Smooth muscle cell (in vitro differentiated cells): ENCODE measurements at regions not wholly inside any gene's neighbourhood (a gene's known extent, or its start where the extent isn't known, plus 50 kb on each side); places are given as distances from the start of the nearest gene placed in this dataset.

Experiments used
- DNase-seq: peaks from one replicate; lab custom pipeline; 2025; ENCODE audit not compliant: unreplicated experiment; lab: John Stamatoyannopoulos, UW
- H2AFZ ChIP-seq: fragments of 200-600 bp; sonication (generic); 2 replicates; pipeline ENCODE4 v1.6.0; 2016; ENCODE audit warnings: antibody characterized with exemption, low read depth, mild to moderate bottlenecking
- H3F3A ChIP-seq: fragments of 200-600 bp; sonication (generic); 2 replicates; pipeline ENCODE4 v1.6.0; 2017; ENCODE audit warnings: antibody characterized with exemption, low read depth
- H3K27ac ChIP-seq: fragments of 200-600 bp; sonication (generic); 2 replicates; pipeline ENCODE4 v1.5.1; 2016; ENCODE audit warnings: low read depth, mild to moderate bottlenecking
- H3K27me3 ChIP-seq: fragments of 200-600 bp; sonication (generic); 2 replicates; pipeline ENCODE4 v1.6.1; 2016; ENCODE audit warnings: low read depth, mild to moderate bottlenecking
- H3K36me3 ChIP-seq: fragments of 200-600 bp; sonication (generic); 2 replicates; pipeline ENCODE4 v1.5.1; 2016; ENCODE audit warnings: low read depth
- H3K4me1 ChIP-seq: fragments of 200-600 bp; sonication (generic); 2 replicates; pipeline ENCODE4 v1.5.1; 2016; ENCODE audit warnings: low read depth
- H3K4me2 ChIP-seq: fragments of 200-600 bp; sonication (generic); 2 replicates; pipeline ENCODE4 v1.6.0; 2016; ENCODE audit warnings: mild to moderate bottlenecking
- H3K4me3 ChIP-seq: fragments of 200-600 bp; sonication (generic); 2 replicates; pipeline ENCODE4 v1.5.1; 2016; ENCODE audit warnings: mild to moderate bottlenecking
- H3K79me2 ChIP-seq: fragments of 200-600 bp; sonication (generic); 2 replicates; pipeline ENCODE4 v1.6.0; 2016; ENCODE audit warnings: low read depth, mild to moderate bottlenecking
- H3K9ac ChIP-seq: fragments of 200-600 bp; sonication (generic); 2 replicates; pipeline ENCODE4 v1.6.0; 2016; ENCODE audit warnings: low read depth
- H3K9me3 ChIP-seq: fragments of 200-600 bp; sonication (generic); replicated peaks from 2 replicates; pipeline ENCODE4 v1.5.1; 2016; ENCODE audit warnings: low read depth
- H4K20me1 ChIP-seq: fragments of 200-600 bp; sonication (generic); 2 replicates; pipeline ENCODE4 v1.6.0; 2016; ENCODE audit warnings: low read depth
- WGBS: methylation state at CpG from one replicate; pipeline ENCODE4 v1.1.7; 2016; ENCODE audit warnings: low lambda C conversion rate; 5-methylcytosine and 5-hydroxymethylcytosine counted together
- TF ChIP-seq, protein P1 (sequence below): fragments of 200-600 bp; sonication (generic); IDR thresholded peaks from 2 replicates; pipeline ENCODE4 v1.5.1; 2017; ENCODE audit warnings: borderline replicate concordance, mild to moderate bottlenecking, antibody characterized with exemption; ENCODE audit not compliant: insufficient read depth, poor library complexity, severe bottlenecking

GRCh38 chr5:176187276-176188062 is 50.8 kb upstream of the SIMC1 start:
- Histone ChIP-seq H3F3A (no peaks in the 10 kb centered on the region), H3K79me2 (no peaks in the 10 kb centered on the region), H2AFZ (no peak overlapping the region), H3K36me3 (no peaks in the 10 kb centered on the region), H3K9me3 (no peaks in the 10 kb centered on the region), H3K4me2 (no peak overlapping the region), H3K4me1 (no peaks in the 10 kb centered on the region), H3K27ac (no peak overlapping the region), H3K9ac (no peak overlapping the region), H3K4me3 (no peak overlapping the region), H3K27me3 (no peaks in the 10 kb centered on the region), H4K20me1 (no peaks in the 10 kb centered on the region)
- DNase-seq, result no peak
- 78% methylated on average over 17 of the region's 17 CpGs for WGBS
- TF ChIP-seq, protein P1, sequence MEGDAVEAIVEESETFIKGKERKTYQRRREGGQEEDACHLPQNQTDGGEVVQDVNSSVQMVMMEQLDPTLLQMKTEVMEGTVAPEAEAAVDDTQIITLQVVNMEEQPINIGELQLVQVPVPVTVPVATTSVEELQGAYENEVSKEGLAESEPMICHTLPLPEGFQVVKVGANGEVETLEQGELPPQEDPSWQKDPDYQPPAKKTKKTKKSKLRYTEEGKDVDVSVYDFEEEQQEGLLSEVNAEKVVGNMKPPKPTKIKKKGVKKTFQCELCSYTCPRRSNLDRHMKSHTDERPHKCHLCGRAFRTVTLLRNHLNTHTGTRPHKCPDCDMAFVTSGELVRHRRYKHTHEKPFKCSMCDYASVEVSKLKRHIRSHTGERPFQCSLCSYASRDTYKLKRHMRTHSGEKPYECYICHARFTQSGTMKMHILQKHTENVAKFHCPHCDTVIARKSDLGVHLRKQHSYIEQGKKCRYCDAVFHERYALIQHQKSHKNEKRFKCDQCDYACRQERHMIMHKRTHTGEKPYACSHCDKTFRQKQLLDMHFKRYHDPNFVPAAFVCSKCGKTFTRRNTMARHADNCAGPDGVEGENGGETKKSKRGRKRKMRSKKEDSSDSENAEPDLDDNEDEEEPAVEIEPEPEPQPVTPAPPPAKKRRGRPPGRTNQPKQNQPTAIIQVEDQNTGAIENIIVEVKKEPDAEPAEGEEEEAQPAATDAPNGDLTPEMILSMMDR, result no peak

DNA sequence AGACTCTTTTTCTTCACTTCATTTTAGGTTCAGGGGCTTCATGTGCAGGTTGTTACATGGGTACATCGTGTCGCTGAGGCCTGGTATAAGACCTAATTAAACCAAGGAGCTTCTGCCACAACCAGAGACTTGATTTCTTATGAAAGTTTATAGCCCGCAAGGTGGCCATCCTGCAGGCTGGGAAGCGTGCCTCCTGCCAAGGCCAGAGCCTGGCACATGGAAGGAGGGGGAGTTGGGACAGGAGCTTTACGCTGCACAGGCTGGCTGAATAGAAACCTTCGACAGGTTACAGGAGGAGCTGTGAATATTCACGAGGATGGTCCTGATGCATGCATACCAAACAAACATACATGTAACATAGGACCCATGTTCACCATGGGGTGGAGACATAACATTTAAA is 50.1 kb upstream of the SIMC1 start:
- TF ChIP-seq, protein P1, result no peak

More for the DNA sequence above, 50.1 kb upstream of the SIMC1 start:
- no peaks in the 10 kb centered on the region for H3K9me3 ChIP-seq
- WGBS, result 93% methylated on average over 7 of the region's 7 CpGs
- H3K4me3 ChIP-seq, result no peak overlapping the region
- H4K20me1 ChIP-seq, result no peaks in the 10 kb centered on the region
- no peaks in the 10 kb centered on the region for H3K27me3 ChIP-seq
- no peaks in the 10 kb centered on the region for H3F3A ChIP-seq
- H3K36me3 ChIP-seq, result no peaks in the 10 kb centered on the region
- no peak overlapping the region for H3K27ac ChIP-seq
- no peak overlapping the region for H3K9ac ChIP-seq
- DNase-seq, result no peak
- H3K79me2 ChIP-seq, result no peaks in the 10 kb centered on the region
- no peak overlapping the region for H3K4me2 ChIP-seq
- no peaks in the 10 kb centered on the region for H3K4me1 ChIP-seq
- no peak overlapping the region for H2AFZ ChIP-seq
